NT2/D1 (cell line): ENCODE measurements at regions not wholly inside any gene's neighbourhood (a gene's known extent, or its start where the extent isn't known, plus 50 kb on each side); places are given as distances from the start of the nearest gene placed in this dataset.

ENCODE experiments used
- SUZ12 ChIP-seq: IDR thresholded peaks from 2 replicates; pipeline ENCODE4 v1.6.1; 2011; ENCODE audit not compliant: insufficient read length, insufficient read depth; ENCODE audit errors: extremely low read depth
- YY1 ChIP-seq: IDR thresholded peaks from 2 replicates; pipeline ENCODE4 v1.6.1; 2011; ENCODE audit not compliant: insufficient read length, insufficient read depth

DNA sequence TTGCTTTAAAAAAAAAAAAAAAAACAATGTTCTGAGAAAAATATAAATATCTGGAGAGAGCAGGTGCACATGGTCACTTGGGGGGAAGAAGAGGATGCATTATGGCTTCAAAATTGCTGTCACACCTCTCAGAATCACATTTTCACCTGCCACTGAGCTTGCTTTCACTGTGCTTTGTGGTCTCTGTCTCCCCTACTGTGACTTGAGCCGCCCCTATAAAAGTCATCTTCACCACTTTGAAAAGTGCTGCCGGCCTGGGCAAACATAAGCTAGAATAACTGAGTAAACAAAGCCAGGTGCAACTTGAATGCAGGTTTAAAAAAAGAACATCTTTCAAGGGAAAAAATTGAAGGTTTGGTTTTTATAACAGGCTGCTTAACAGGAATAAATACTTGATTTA lies 368.1 kb upstream of the GRIA1 start:
- TF ChIP-seq YY1 (no peak), SUZ12 (no peak)
